Activated naive CD8-positive, alpha-beta T cell treated with anti-CD3 and anti-CD28 coated beads, Interleukin-2, amount 10 ng/mL, durations not matched to agents 7 days and 5 days (primary cell): ENCODE measurements at regions not wholly inside any gene's neighbourhood (a gene's known extent, or its start where the extent isn't known, plus 50 kb on each side); places are given as distances from the start of the nearest gene placed in this dataset.

Source experiments
- ATAC-seq: fragments of 150-1000 bp; cut with Tn5 transposase; one replicate; pipeline ENCODE4 v1.10.0; 2021; ENCODE audit warnings: low read depth, moderate library complexity
- POLR2A ChIA-PET: fragments of 350-600 bp; sonication (Branson Sonifier 250); formaldehyde crosslinking; loops from one replicate; lab custom pipeline; 2021; ENCODE audit warnings: antibody characterized with exemption; lab: Charles Lee
- DNase-seq: peaks from one replicate; pipeline ENCODE4 v3.0.0; 2021
- H3K27ac Mint-ChIP-seq: one replicate; pipeline ENCODE4 v1.8.0; 2022; ENCODE audit warnings: mild to moderate bottlenecking, mixed read lengths
- H3K27me3 Mint-ChIP-seq: one replicate; pipeline ENCODE4 v1.8.0; 2022; ENCODE audit warnings: mild to moderate bottlenecking, moderate library complexity, mixed read lengths
- H3K36me3 Mint-ChIP-seq: one replicate; pipeline ENCODE4 v1.8.0; 2021; ENCODE audit warnings: mild to moderate bottlenecking, mixed read lengths
- H3K4me1 Mint-ChIP-seq: one replicate; pipeline ENCODE4 v1.8.0; 2021; ENCODE audit warnings: mixed read lengths
- H3K4me3 Mint-ChIP-seq: one replicate; pipeline ENCODE4 v1.8.0; 2022; ENCODE audit warnings: mild to moderate bottlenecking, moderate library complexity, mixed read lengths
- H3K9me3 Mint-ChIP-seq: one replicate; pipeline ENCODE4 v1.8.0; 2021; ENCODE audit warnings: mixed read lengths

DNA sequence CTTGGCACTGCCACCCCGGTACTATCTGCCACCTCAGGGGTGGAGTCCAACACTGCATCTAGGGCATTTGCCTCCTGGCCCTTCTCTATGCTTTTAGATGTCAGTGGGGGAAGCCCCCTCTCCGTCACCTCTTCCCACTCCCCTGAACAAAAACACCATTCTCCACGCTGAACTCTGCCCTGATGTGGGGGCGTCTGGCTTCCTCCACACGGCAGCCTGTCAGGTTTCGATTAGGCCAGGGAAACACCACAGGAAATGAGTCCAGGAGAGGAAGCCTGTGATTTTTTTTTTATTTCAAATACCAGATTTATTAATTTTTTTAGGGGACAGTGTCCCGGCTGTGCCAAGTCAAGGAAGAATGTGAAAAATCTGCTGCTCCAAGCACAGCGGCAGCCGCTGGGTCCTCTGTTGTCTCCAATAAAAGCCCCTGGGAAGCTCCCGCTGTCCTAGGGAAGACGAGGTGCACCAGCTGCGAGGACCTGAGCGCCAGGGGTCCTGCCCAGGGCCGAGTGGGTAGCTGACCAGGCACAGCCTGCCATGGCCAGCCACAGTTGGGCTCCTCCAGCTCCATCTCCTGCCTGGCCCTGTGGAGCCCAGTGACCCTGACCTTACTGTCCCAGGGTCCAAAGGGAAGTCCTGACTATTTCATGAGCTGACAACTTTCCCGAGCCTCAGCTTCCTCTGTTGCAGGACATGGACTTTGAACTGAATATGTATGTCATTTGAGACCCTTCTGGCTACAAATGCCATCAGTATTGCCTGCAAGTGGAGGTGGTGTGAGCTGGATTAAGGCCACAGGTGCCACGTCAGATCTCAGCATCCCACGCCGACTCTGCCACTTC, 336.7 kb downstream of the FOXL1 start:
- peaks cover 3% of the 10 kb centered on the region for H3K27me3 Mint-ChIP-seq
- no peaks in the 10 kb centered on the region for H3K36me3 Mint-ChIP-seq
- ATAC-seq (no peak), DNase-seq (no peak)
- no peak overlapping the region for H3K27ac Mint-ChIP-seq
- H3K4me3 Mint-ChIP-seq: no peak overlapping the region
- POLR2A ChIA-PET: no interaction called here
- no peaks in the 10 kb centered on the region for H3K9me3 Mint-ChIP-seq
- no peaks in the 10 kb centered on the region for H3K4me1 Mint-ChIP-seq

DNA sequence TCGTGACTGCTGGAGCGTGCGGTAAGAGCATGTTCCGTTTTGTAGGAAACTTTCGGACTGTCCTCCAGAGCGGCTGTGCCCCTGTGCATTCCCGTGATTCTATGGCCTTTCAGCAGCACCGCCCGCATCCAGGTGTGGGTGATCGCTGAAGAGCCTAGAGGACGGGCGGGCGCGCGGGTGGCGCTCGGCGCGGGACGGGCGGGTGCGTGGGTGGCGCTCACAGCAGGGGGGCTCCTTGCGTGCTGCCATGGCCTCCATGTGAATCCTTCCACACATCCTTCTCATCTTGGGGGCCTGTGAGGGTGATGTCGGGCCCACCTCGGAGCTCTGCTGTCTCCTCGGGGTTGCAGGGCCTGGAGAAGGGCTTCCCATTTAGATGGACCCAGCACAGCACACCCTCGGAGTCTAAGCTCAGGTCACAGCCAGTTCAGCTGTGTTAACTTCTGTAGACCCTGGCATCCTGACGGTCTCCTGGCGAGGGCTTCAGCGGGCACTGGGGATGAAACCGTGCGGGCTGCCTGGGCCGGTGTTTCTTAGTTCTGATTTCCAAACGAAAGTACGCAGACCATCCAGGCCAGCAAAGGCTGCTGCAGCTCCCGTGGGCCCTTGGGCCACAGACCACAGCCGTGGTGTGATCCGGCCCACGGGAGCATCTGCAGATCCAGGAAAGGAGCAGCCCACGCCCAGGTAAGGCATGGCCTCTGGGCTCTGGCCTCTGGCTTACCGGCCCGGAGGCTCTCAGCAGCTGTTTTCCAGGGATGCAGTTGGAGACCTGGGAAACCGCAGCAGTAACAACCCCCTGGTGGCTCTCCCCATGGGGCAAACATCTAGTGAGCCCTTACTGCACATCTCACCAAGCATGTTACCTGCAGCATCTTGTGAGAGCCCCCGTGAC, 339.4 kb downstream of the FOXL1 start:
- no peak overlapping the region for H3K4me3 Mint-ChIP-seq
- DNase-seq (no peak), ATAC-seq (no peak)
- POLR2A ChIA-PET: no interaction called here
- H3K4me1 Mint-ChIP-seq: no peaks in the 10 kb centered on the region
- H3K27me3 Mint-ChIP-seq: peaks cover 9% of the 10 kb centered on the region
- no peaks in the 10 kb centered on the region for H3K9me3 Mint-ChIP-seq
- no peaks in the 10 kb centered on the region for H3K36me3 Mint-ChIP-seq
- no peak overlapping the region for H3K27ac Mint-ChIP-seq

DNA sequence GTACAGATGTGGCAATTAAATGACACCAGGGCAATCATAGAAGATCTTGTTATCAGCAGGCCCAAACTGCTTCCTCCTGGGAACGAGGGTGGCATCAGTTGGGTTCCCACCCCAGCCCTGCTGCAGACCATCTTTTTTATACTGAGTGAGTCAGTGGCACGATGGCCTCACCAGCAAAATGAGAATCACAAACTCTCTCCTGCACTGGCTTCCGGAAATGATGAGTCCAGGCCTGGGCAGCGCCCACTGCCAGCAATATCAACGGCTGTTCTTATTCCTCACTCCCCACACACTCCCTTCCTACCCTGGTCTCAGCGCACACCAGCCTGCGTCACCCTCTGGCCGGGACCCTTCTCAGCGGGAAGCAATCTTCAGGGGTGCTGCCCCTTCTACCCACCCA, 340.3 kb downstream of the FOXL1 start:
- POLR2A ChIA-PET: no interaction called here
- no peak overlapping the region for H3K4me3 Mint-ChIP-seq
- H3K27me3 Mint-ChIP-seq: peaks cover 15% of the 10 kb centered on the region
- no peak for ATAC-seq
- H3K4me1 Mint-ChIP-seq: no peaks in the 10 kb centered on the region
- no peaks in the 10 kb centered on the region for H3K9me3 Mint-ChIP-seq
- no peaks in the 10 kb centered on the region for H3K36me3 Mint-ChIP-seq
- no peak for DNase-seq
- H3K27ac Mint-ChIP-seq: no peak overlapping the region

DNA sequence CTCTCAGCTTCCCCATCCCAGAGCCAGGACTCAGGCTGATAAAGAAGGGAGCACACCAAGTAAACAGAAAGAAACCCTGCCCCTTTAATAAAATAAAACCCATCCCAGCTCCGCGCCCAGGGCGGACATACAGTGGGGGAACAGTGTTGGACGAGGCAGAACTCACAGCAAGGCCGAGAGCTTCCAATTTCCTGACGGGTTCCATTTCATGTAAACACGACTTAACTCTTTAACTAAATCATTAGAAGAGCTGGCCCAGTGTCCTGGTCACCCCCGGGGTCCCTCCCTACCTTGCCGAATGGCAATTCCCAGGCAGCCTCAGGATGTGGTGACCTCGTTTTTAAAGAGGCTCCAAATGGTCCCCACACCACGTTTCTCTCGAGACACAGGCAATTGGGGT, 340.7 kb downstream of the FOXL1 start:
- no peak for ATAC-seq
- no peak overlapping the region for H3K27ac Mint-ChIP-seq
- no peak overlapping the region for H3K4me3 Mint-ChIP-seq
- H3K27me3 Mint-ChIP-seq: peaks cover 15% of the 10 kb centered on the region
- POLR2A ChIA-PET: no interaction called here
- no peak for DNase-seq
- H3K9me3 Mint-ChIP-seq: no peaks in the 10 kb centered on the region
- H3K4me1 Mint-ChIP-seq: no peaks in the 10 kb centered on the region
- no peaks in the 10 kb centered on the region for H3K36me3 Mint-ChIP-seq

DNA sequence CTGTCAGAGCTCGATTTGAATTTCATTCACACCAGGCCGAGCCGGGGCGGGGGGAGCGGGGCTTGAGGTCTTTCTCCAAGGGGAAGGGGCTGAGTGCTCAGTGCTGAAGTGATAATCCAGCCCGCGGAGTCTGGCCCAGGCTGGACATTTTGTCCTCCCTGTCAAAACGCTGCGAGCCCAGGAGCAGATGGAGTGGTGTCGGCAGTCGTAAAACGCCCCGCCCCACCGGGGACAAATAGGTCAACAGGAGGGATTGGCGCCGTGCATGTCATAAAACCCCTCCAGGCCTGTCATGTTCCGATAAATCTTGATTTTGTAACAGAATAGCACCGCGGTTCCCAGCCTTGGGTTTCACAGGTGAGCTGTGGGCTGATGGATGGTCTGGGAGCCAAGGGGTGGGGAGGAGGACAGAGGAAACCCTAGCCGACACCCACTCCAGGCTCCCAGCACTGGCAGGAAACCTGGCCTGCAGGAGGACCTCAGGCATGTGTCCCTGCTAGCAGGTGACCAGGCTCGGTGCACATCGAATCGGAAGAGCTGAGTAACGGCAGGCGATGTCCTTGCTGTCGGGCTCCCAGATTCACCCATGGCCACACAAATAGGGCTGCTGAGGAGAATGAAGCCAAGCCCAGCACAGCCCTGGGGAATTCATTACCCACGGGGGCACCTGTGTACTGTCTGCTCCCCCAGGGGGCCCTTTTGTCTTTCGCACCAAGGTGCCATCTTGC, 341.4 kb downstream of the FOXL1 start:
- Mint-ChIP-seq H3K9me3 (no peaks in the 10 kb centered on the region), H3K27me3 (peaks cover 20% of the 10 kb centered on the region), H3K36me3 (no peaks in the 10 kb centered on the region), H3K4me1 (no peaks in the 10 kb centered on the region), H3K4me3 (no peak overlapping the region), H3K27ac (no peak overlapping the region)
- POLR2A ChIA-PET: no interaction called here
- ATAC-seq (no peak), DNase-seq (no peak)

DNA sequence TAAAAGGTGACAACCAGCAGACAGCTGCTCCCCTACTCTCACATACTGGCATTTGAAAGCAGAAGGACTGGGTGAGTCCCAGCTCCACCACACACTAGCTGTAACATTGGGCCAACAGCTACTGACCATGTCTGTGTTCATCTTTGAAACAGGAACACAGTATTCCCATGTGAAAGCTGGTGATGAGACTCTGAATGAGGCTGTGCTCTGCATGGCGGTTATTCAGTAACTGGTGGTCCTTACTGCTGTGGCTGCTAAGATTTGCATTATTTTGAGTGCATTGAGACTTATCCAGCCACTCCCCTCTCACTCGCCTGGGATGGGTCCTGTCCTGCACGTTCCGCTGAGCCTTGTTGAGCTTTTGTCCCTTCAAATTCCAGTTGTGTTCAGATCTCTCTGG, 342.9 kb downstream of the FOXL1 start:
- H3K27ac Mint-ChIP-seq: no peak overlapping the region
- DNase-seq (no peak), ATAC-seq (no peak)
- no peaks in the 10 kb centered on the region for H3K4me1 Mint-ChIP-seq
- POLR2A ChIA-PET: no interaction called here
- peaks cover 35% of the 10 kb centered on the region for H3K27me3 Mint-ChIP-seq
- H3K9me3 Mint-ChIP-seq: no peaks in the 10 kb centered on the region
- H3K4me3 Mint-ChIP-seq: no peak overlapping the region
- H3K36me3 Mint-ChIP-seq: no peaks in the 10 kb centered on the region

DNA sequence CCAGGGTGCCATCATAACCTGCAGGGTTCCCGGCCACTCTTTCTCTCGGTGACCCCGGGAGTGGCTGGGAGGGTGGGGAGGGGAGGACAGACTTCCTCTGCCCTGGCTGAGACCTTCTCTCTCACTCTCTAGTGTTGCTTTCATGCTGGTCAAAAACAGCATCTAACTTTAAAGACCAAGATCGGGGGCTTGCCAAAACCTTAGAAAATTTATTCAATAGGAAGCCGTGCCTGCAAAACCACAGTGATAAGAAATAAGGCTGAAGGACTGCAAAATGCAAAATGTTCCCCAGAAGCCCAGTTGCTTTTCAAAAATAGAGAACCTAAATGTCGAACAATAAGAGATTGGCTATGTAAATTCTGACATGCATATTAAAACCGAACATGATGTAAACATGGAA, 344.0 kb downstream of the FOXL1 start:
- no peak for ATAC-seq
- H3K27ac Mint-ChIP-seq: no peak overlapping the region
- H3K36me3 Mint-ChIP-seq: no peaks in the 10 kb centered on the region
- H3K4me1 Mint-ChIP-seq: no peaks in the 10 kb centered on the region
- peaks cover 41% of the 10 kb centered on the region for H3K27me3 Mint-ChIP-seq
- H3K4me3 Mint-ChIP-seq: no peak overlapping the region
- POLR2A ChIA-PET: no interaction called here
- no peaks in the 10 kb centered on the region for H3K9me3 Mint-ChIP-seq
- no peak for DNase-seq

DNA sequence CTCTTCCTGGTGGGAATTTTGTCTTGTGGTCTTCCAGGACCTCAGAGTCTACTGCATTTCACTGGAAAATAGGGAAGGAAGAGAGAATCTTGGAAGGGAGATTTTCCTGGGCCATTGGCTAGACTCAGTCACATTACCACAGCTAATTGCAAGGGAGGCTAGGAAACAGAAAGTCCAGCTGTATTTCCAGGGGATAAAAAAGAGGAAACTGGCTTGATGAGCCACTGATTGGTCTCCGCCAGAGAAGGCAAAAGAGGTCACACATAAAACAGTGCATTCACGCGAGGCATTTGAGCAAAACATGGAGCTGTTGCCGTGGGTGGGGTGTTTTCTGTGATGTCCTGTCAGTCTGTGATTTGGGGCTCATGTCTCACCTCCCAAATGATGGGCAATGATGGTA, 345.3 kb downstream of the FOXL1 start:
- Mint-ChIP-seq H3K4me3 (no peak overlapping the region), H3K36me3 (no peaks in the 10 kb centered on the region), H3K27me3 (peaks cover 41% of the 10 kb centered on the region), H3K4me1 (no peaks in the 10 kb centered on the region), H3K9me3 (no peaks in the 10 kb centered on the region), H3K27ac (no peak overlapping the region)
- POLR2A ChIA-PET: no interaction called here
- no peak for ATAC-seq
- no peak for DNase-seq

DNA sequence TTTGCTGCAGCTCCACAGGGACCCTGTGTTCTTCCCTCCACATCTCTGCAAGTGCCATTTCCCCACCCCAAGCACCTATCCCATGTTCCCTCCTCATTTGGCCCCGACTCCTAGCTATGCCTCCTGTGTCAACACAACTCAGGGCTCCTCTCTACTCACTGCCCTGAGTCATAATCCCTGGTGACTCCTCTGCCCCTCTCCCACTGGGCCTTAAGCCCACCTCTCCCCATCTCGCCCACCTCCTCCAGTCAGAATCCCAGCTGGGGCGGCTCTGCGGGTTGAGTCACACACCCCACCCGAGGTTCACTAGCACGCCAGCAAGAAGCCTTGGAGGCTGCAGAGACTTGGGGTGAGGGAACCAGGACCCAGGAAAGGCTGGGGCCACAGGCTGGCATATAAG, 346.2 kb downstream of the FOXL1 start:
- ATAC-seq (no peak), DNase-seq (no peak)
- peaks cover 38% of the 10 kb centered on the region for H3K27me3 Mint-ChIP-seq
- H3K9me3 Mint-ChIP-seq: no peaks in the 10 kb centered on the region
- POLR2A ChIA-PET: no interaction called here
- no peaks in the 10 kb centered on the region for H3K4me1 Mint-ChIP-seq
- no peaks in the 10 kb centered on the region for H3K36me3 Mint-ChIP-seq
- no peak overlapping the region for H3K4me3 Mint-ChIP-seq
- H3K27ac Mint-ChIP-seq: no peak overlapping the region

DNA sequence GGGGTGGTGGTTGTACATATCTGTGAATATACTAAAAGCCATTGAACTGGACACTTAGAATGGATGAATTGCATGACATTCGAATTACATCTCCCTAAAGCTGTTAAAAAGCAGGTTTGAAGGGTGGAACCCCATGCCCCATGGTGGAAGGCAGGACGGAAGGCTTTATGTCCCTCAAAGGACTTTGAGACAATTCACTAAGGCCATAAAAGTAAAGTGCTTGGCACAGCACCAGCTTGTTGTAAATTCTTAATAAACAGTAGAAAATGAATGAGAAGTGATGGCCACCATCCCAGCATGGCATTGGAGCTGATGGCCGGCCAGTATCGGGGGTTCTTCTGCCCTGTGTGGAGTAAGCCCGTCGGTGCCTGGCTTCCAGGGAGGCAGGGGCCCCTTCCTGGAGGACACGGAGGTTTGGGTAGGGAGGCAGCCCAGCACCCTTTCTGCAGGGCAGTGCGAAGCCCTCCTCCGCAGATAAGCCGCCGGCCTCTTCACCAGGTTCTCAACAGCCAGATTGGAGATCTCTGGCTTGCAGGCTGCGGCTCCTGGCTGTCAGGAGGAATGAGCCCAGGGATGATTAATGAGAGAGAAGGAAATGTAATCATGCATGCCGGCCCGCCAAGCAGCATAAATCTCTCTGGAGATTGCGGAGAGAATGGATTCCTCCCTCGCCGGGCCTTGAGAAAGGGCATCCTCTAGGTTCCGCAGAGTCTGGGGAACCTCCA, 346.9 kb downstream of the FOXL1 start:
- POLR2A ChIA-PET: no interaction called here

DNA sequence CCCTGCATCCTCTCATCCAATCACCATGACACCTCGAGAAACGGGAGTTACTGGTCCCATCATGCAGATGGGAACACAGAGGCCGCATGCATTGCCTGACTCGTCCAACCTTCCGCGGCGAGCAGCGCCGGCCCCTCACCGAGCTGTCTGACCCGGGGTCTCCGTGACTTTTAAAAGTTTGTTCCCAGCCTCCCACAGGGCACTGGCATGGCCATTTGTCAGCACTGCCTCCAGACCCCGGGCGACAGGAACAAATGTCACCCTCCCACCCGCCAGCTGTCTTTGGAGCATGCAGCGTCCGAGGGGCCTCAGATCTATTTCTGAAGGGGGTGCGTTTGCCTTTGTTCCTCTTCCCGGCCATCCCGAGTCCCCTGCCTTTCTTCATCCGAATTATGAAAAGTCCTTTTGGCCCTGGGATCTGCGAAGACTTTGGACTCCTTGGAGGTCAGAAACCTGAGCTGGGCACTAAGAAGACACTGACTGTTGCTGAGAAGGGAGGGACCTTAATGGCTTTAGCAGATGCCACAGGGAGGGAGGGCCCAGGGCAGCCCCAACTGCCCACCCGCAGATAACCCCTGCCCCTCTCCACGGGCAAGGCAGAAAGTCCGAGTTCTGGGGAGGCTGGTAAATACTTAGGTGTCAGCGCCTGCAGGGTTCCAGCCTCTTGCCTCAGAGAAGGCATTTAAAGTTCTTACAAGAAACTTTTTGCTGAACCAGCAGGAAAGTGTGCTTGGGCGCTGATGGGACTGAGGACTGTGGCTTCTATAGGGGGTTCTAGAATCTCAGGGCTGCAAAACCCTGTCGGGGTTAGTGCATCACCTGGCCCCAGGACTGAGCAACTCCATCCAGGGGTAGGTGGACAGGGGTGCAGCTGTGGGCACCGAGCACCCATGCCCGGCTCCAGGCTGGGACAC, 348.1 kb downstream of the FOXL1 start:
- POLR2A ChIA-PET: no interaction called here
- H3K27me3 Mint-ChIP-seq: peaks cover 38% of the 10 kb centered on the region

More for the DNA sequence above, 346.9 kb downstream of the FOXL1 start:
- Mint-ChIP-seq H3K27me3 (peaks cover 38% of the 10 kb centered on the region), H3K9me3 (no peaks in the 10 kb centered on the region), H3K27ac (no peak overlapping the region), H3K36me3 (no peaks in the 10 kb centered on the region), H3K4me1 (no peaks in the 10 kb centered on the region), H3K4me3 (no peak overlapping the region)
- ATAC-seq: no peak
- no peak for DNase-seq

DNA sequence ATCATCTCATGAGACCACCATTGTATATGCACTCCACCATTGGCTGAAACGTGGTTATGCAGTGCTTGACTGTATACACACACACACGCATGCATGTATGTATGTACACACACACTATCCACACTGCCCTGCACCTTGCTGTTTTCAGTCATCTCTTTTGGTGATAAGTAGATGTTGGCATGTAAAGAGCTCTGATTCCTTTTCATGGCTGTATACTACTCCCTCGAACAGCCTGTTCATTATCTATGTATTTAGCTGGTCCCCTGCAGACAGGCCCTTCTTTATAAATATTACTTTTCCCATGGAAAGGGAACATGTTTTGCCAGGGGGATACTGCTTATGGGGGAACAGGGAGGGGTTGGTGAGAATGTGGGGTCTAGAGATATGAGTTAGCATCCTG, 349.4 kb downstream of the FOXL1 start:
- H3K4me1 Mint-ChIP-seq: no peaks in the 10 kb centered on the region
- ATAC-seq (no peak), DNase-seq (no peak)
- no peak overlapping the region for H3K27ac Mint-ChIP-seq
- H3K9me3 Mint-ChIP-seq: no peaks in the 10 kb centered on the region
- H3K36me3 Mint-ChIP-seq: no peaks in the 10 kb centered on the region
- H3K27me3 Mint-ChIP-seq: peaks cover 32% of the 10 kb centered on the region
- H3K4me3 Mint-ChIP-seq: no peak overlapping the region
- POLR2A ChIA-PET: no interaction called here

More for the DNA sequence above, 348.1 kb downstream of the FOXL1 start:
- Mint-ChIP-seq H3K36me3 (no peaks in the 10 kb centered on the region), H3K9me3 (no peaks in the 10 kb centered on the region), H3K27ac (no peak overlapping the region), H3K4me3 (no peak overlapping the region), H3K4me1 (no peaks in the 10 kb centered on the region)
- ATAC-seq (no peak), DNase-seq (no peak)
